ENCODE measurements at regions not wholly inside any gene's neighbourhood (a gene's known extent, or its start where the extent isn't known, plus 50 kb on each side); places are given as distances from the start of the nearest gene placed in this dataset.
A peak's percentile ranks its signal among the peaks of the same experiment; 100 is the strongest.

DNA sequence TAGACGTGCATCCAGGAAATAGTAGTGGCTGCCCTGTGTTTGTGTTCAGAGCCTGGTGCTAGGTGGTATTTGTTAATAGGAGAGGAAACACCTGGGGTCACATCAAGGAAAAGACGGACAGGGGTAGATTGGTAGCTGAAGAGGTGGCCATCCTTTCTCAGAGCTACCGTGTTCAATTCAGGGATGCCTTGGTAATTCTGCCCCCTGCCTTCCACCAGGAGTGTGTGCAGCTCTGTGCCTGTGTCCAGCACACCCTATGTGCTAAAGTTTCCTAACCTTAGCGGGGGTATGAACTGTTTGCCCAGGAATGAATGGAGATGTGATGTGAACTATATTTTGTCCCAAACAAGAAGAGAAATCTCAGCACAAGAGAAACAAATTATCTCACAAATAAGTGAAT lies 174.1 kb upstream of the MPHOSPH6 start:
- no peak overlapping the region for H2BK120ac ChIP-seq (ENCODE audit: low read depth, low read length)
- TF ChIP-seq CEBPB (IDR thresholded peaks at IDR 0.05; ENCODE audit: low read depth, low read length) (no peak), BHLHE40 (IDR thresholded peaks at IDR 0.05; ENCODE audit: low read depth, low read length) (no peak), SMC3 (IDR thresholded peaks at IDR 0.05; ENCODE audit: low read depth, low read length) (no peak), CHD1 (IDR thresholded peaks at IDR 0.05; ENCODE audit: low read depth, low read length) (no peak), RAD21 (IDR thresholded peaks at IDR 0.05; ENCODE audit: low read length) (no peak), FOS (IDR thresholded peaks at IDR 0.05; ENCODE audit: low read depth, low read length) (no peak), MAFK (IDR thresholded peaks at IDR 0.05; ENCODE audit: low read depth, low read length) (no peak), RCOR1 (IDR thresholded peaks at IDR 0.05; ENCODE audit: insufficient replicate concordance, low read length) (no peak), POLR2A (IDR thresholded peaks at IDR 0.05; ENCODE audit: low read depth, low read length) (no peak)
- TF ChIP-seq, protein P1, sequence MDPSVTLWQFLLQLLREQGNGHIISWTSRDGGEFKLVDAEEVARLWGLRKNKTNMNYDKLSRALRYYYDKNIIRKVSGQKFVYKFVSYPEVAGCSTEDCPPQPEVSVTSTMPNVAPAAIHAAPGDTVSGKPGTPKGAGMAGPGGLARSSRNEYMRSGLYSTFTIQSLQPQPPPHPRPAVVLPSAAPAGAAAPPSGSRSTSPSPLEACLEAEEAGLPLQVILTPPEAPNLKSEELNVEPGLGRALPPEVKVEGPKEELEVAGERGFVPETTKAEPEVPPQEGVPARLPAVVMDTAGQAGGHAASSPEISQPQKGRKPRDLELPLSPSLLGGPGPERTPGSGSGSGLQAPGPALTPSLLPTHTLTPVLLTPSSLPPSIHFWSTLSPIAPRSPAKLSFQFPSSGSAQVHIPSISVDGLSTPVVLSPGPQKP (IDR thresholded peaks at IDR 0.05; ENCODE audit: borderline replicate concordance, low read depth, low read length): no peak
- TF ChIP-seq, protein P2, sequence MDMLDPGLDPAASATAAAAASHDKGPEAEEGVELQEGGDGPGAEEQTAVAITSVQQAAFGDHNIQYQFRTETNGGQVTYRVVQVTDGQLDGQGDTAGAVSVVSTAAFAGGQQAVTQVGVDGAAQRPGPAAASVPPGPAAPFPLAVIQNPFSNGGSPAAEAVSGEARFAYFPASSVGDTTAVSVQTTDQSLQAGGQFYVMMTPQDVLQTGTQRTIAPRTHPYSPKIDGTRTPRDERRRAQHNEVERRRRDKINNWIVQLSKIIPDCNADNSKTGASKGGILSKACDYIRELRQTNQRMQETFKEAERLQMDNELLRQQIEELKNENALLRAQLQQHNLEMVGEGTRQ (IDR thresholded peaks at IDR 0.05; ENCODE audit: low read depth, low read length): no peak
- no peak overlapping the region for H4K5ac ChIP-seq (ENCODE audit: low read depth, low read length)
- H4K8ac ChIP-seq (ENCODE audit: low read depth in 2 of 2, low read length in 2 of 2): no peak overlapping the region
- H2AK5ac ChIP-seq (ENCODE audit: low read depth, low read length): no peak overlapping the region
- no peak overlapping the region for H3K9ac ChIP-seq (ENCODE audit: low read depth, low read length)
- H3K23ac ChIP-seq (ENCODE audit: low read depth, low read length): no peak overlapping the region
- POLR2A ChIA-PET (ENCODE audit: unreplicated experiment): no interaction called here
- H3K9me3 ChIP-seq (ENCODE audit: control insufficient read depth, insufficient read depth, low read length): no peaks in the 10 kb centered on the region
- H3K27me3 ChIP-seq (ENCODE audit: control insufficient read depth, insufficient read depth, low read length): no peaks in the 10 kb centered on the region
- ATAC-seq (ENCODE audit: low read depth) (peak; percentile 54; the same call in 1 of the 2 replicates), DNase-seq (no peak)
- H2BK20ac ChIP-seq (ENCODE audit: low read depth, low read length): no peak overlapping the region
- no peak overlapping the region for H3K4me3 ChIP-seq (ENCODE audit: insufficient read depth, low read depth, low read length)
- H3K27ac ChIP-seq (ENCODE audit: insufficient read depth, low read length): no peak overlapping the region
- no peaks in the 10 kb centered on the region for H3K36me3 ChIP-seq (ENCODE audit: control insufficient read depth, insufficient read depth, low read length)
- no peaks in the 10 kb centered on the region for H3K4me1 ChIP-seq (ENCODE audit: control insufficient read depth, insufficient read depth, low read length)
- H3K4me2 ChIP-seq (ENCODE audit: low read depth, low read length): no peak overlapping the region
- no peak overlapping the region for H3K14ac ChIP-seq (replicated peaks; ENCODE audit: low read depth, low read length)
- H3K18ac ChIP-seq (ENCODE audit: low read depth, low read length): no peak overlapping the region
- H2AK9ac ChIP-seq (replicated peaks; ENCODE audit: low read depth, low read length, poor library complexity): no peak overlapping the region
- H4K20me1 ChIP-seq (ENCODE audit: insufficient read depth, low read length): no peaks in the 10 kb centered on the region
- in situ Hi-C loops (cut with MboI; ENCODE audit: low sequenced_read_pairs) (no loop called here), dilution Hi-C loops (cut with HindIII; ENCODE audit: low sequenced_read_pairs, unreplicated experiment) (no loop called here), intact Hi-C loops (cut with micrococcal nuclease) (loop anchor here (1.0 kb wide), 2 partner anchors 81 to 404 kb away; no protein-coding TSS in a partner anchor)
- H2BK5ac ChIP-seq (ENCODE audit: low read depth, low read length, poor library complexity, severe bottlenecking): no peak overlapping the region
- CTCF ChIA-PET: interaction anchor here (0.7 to 1.0 kb wide), 2 partner anchors 79 to 890 kb away, joined by 3 to 4 read pairs; no protein-coding TSS in a partner anchor
- no peak overlapping the region for H2AFZ ChIP-seq (replicated peaks; ENCODE audit: low read length, poor library complexity)
- no peak overlapping the region for H3K56ac ChIP-seq (ENCODE audit: extremely low read depth, insufficient read depth, low read length)
- no TSS peak for BruUV-seq (replicated peaks)
- 50% methylated on average over 2 of the region's 4 CpGs; no CpG with 5 or more reads in 1 of the 2 experiments for WGBS, 2 experiments (ENCODE audit: extremely low coverage in 2 of 2, insufficient read length in 1 of 2)
- no peaks in the 10 kb centered on the region for H3K9me1 ChIP-seq (ENCODE audit: insufficient read depth, low read length)
- no peaks in the 10 kb centered on the region for H3K79me1 ChIP-seq (ENCODE audit: low read depth in 1 of 2, low read length in 2 of 2)
- no peak overlapping the region for H4K91ac ChIP-seq (ENCODE audit: insufficient read depth, low read depth, low read length)
- H2BK15ac ChIP-seq (ENCODE audit: low read depth, low read length): no peak overlapping the region
- H3K4ac ChIP-seq (ENCODE audit: low read depth, low read length): no peak overlapping the region
